Skeletal muscle tissue (tissue), 3 donors: ENCODE measurements at regions not wholly inside any gene's neighbourhood (a gene's known extent, or its start where the extent isn't known, plus 50 kb on each side); places are given as distances from the start of the nearest gene placed in this dataset.

Experiments
- H3K27ac ChIP-seq: one replicate; pipeline ENCODE4 v1.7.0; 2013; ENCODE audit warnings: mild to moderate bottlenecking, low read depth, low read length, inconsistent platforms
- H3K27me3 ChIP-seq, 3 donors: one replicate each; pipeline ENCODE4 v1.7.0; 2013; ENCODE audit warnings: low read length in 3 of 3; ENCODE audit not compliant: control insufficient read depth in 3 of 3, insufficient read depth in 3 of 3
- H3K36me3 ChIP-seq, 3 donors: one replicate each; pipeline ENCODE4 v1.7.0; 2013; ENCODE audit warnings: low read length in 3 of 3; ENCODE audit not compliant: control insufficient read depth in 3 of 3, insufficient read depth in 3 of 3
- H3K4me1 ChIP-seq, 3 donors: one replicate each; pipeline ENCODE4 v1.7.0; 2013; ENCODE audit warnings: low read length in 3 of 3, mild to moderate bottlenecking in 3 of 3; ENCODE audit not compliant: control insufficient read depth in 3 of 3, insufficient read depth in 3 of 3
- H3K4me3 ChIP-seq, 3 donors: one replicate each; pipeline ENCODE4 v1.7.0; 2013; ENCODE audit warnings: low read length in 3 of 3
- H3K9ac ChIP-seq, 3 donors: one replicate each; pipeline ENCODE4 v1.7.0; 2013; ENCODE audit warnings: low read length in 3 of 3, mild to moderate bottlenecking in 3 of 3, moderate library complexity in 2 of 3, low read depth in 1 of 3
- H3K9me3 ChIP-seq, 3 donors: one replicate each; pipeline ENCODE4 v1.7.0; 2013; ENCODE audit warnings: low read length in 3 of 3; ENCODE audit not compliant: control insufficient read depth in 3 of 3
- donor health status: Osteomylitis.

DNA sequence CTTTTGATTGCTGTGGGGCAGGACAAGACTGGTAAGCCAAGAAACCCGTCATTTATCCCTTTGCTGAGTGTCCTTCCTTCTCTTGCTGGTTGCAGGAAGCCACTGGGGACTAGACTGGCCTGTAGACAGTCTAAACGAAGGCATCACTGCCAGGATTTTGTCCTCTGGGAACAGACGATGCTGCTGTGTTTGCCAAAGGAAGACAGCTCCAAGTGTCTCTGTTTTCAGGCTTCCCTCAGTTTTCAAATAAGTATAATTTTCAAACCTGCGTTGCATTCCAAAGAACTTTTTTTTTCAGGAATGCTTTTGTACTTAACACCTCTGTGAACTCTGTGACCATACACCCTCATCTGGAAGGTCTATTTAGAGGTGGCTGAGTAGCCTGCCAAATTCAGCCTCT lies 269.4 kb downstream of the HLX start:
- Histone ChIP-seq H3K27me3 (no peaks in the 10 kb centered on the region), H3K27ac (no peak overlapping the region), H3K4me1 (no peaks in the 10 kb centered on the region), H3K9me3 (no peaks in the 10 kb centered on the region), H3K36me3 (no peaks in the 10 kb centered on the region), H3K9ac (no peak overlapping the region), H3K4me3 (no peak overlapping the region)

DNA sequence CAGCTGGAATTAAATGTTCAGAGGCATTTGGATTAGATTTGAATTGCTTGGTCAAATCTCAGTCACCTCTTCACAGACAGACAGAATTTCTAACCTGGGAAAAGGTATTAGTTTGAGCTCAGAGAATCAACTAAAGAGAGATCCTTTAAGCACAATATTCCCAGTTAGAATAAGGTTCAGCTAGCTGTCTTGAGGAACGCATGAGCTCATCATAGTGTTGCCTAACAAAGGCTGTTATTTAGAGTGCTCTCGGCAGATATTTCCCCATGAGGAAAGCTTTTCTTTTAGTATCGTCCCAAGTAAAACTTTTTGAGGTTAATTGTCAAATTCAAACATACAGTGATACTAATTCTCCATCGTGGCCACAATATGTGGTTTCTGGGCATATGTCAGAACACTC lies 269.9 kb downstream of the HLX start:
- Histone ChIP-seq H3K4me1 (no peaks in the 10 kb centered on the region), H3K4me3 (no peak overlapping the region), H3K27me3 (no peaks in the 10 kb centered on the region), H3K27ac (no peak overlapping the region), H3K9me3 (no peaks in the 10 kb centered on the region), H3K36me3 (no peaks in the 10 kb centered on the region), H3K9ac (no peak overlapping the region)

DNA sequence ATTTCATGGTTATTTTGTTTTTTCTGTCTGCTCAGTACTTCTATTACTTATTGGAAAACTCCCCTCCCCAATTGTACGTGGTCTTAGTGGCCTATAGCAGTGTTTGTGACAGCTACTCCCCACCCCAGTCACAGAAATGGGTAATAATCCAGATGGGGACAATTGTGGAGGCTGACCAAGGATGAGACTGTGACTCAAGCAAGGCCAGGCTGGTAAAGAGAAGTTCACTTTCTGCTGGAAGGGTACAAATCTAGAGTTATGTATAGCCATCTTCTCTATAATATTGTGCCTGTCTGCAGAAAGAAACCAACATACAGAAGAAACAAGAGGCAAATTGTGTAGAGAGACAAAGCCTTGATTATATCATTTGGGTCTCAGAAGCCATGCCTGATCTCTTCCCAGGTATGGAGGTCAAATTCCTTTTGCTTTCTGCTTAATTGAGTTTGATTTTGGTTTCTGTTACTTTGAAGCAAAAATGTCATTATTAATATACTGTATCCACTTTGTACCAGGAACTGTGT lies 270.4 kb downstream of the HLX start:
- H3K27me3 ChIP-seq, result no peaks in the 10 kb centered on the region
- H3K27ac ChIP-seq, result no peak overlapping the region

DNA sequence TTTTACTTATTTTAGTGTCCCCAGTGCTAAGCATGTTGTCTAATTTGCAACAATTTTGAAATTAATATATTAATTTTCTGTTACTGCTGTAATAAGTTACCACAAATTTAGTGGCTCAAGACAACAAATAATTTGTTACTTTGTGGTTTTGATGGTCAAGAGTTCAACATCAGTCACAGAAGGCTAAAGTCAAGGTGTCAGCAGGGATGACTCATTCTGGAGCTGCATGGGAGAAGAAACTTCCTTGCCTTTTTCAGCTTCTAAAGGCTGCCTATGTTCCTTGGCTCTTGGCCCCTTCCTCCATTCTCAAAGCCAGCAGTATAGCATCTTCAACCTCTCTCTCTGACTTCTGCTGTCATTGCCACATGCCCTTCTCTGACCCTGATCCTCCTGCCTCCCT lies 271.8 kb downstream of the HLX start:
- Histone ChIP-seq H3K27me3 (no peaks in the 10 kb centered on the region), H3K4me3 (no peak overlapping the region), H3K36me3 (no peaks in the 10 kb centered on the region)

More for the DNA sequence above, 270.4 kb downstream of the HLX start:
- Histone ChIP-seq H3K4me3 (no peak overlapping the region), H3K9ac (no peak overlapping the region), H3K9me3 (no peaks in the 10 kb centered on the region), H3K36me3 (no peaks in the 10 kb centered on the region), H3K4me1 (no peaks in the 10 kb centered on the region)

DNA sequence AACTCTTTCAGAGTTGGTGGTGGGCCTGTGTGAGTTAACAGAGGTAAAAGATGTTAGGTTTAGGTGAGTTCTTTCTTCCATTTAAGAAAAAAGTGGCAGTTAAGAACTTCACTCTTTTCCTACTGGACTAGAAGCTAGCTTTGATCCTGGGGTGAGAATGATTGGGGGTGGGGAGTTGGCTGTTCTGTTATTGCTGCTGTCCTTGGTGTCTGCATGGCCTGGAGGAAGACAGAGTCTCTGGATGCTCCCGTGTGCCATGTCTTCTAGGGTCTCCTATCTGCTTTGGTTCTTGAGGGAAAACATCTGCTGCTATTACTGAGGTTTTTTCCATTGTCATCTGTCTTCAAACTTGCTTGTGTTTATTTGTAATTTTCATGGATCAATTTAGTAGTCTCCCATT lies 275.7 kb downstream of the HLX start:
- Histone ChIP-seq H3K4me3 (no peak overlapping the region), H3K27me3 (no peaks in the 10 kb centered on the region), H3K36me3 (no peaks in the 10 kb centered on the region), H3K9ac (no peak overlapping the region), H3K4me1 (no peaks in the 10 kb centered on the region), H3K27ac (no peak overlapping the region), H3K9me3 (no peaks in the 10 kb centered on the region)

More for the DNA sequence above, 271.8 kb downstream of the HLX start:
- H3K9me3 ChIP-seq, result no peaks in the 10 kb centered on the region
- no peak overlapping the region for H3K27ac ChIP-seq
- no peak overlapping the region for H3K9ac ChIP-seq
- no peaks in the 10 kb centered on the region for H3K4me1 ChIP-seq

DNA sequence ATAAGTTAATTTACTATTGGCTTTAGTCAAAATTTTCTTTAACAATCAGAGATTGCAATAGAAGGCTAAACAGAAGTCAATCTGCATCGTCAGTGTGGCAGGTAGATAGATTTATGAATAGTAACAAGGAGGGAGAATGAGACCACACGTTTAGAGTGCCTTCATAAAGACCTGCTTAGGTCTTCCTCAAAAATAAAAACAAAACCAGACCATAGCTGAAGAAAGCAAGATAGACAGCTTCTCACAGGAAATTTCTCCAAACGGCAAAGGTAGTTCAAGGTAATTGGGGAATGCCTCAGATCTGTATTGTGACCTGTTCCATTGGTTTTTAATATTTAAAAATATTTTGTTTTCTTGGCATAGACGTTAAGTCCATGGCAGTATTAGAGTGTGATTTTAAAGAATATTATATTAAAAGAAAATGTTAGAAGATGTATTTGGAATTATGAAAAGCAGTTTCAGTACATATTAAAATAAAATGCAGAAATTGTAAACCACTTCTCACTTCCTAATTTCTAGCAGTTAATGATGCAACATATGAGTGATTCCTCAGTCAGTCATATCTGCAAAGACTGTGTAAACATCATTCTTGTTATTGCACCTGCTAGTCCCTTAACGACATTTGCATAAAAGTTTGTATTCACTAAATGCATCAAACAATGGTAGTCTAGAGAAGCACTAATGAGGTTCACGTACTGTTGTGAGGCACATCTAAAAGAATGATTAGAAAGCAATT lies 278.0 kb downstream of the HLX start:
- H3K9me3 ChIP-seq, result no peaks in the 10 kb centered on the region

DNA sequence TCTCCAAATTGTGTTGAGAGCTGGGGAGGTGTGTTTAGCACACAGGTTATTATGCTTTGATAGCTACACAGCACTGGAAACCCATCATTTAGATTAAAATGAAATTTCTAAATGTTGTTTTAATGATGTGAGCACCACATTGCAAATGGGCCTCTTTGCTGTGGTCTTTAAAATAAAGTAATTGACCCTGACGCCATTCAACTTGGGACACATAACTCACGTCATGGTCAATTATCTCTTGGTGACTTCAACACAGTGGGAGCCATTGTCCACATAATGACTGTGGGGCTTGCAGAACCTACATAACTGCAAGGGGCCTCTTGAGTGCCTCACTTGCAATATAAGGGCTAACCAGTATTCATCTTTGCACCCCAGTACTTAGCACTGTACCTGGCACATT lies 280.4 kb downstream of the HLX start:
- no peak overlapping the region for H3K27ac ChIP-seq
- H3K36me3 ChIP-seq, result no peaks in the 10 kb centered on the region
- H3K9me3 ChIP-seq, result no peaks in the 10 kb centered on the region
- no peak overlapping the region for H3K9ac ChIP-seq
- no peaks in the 10 kb centered on the region for H3K27me3 ChIP-seq
- H3K4me1 ChIP-seq, result peaks cover 0 to 6% (median 3%) of the 10 kb centered on the region in 3 donors
- no peak overlapping the region for H3K4me3 ChIP-seq

More for the DNA sequence above, 278.0 kb downstream of the HLX start:
- H3K27ac ChIP-seq, result no peak overlapping the region
- no peaks in the 10 kb centered on the region for H3K27me3 ChIP-seq
- no peak overlapping the region for H3K4me3 ChIP-seq
- H3K36me3 ChIP-seq, result no peaks in the 10 kb centered on the region
- H3K4me1 ChIP-seq, result peaks cover 0 to 3% (median 2%) of the 10 kb centered on the region in 3 donors
- no peak overlapping the region for H3K9ac ChIP-seq

DNA sequence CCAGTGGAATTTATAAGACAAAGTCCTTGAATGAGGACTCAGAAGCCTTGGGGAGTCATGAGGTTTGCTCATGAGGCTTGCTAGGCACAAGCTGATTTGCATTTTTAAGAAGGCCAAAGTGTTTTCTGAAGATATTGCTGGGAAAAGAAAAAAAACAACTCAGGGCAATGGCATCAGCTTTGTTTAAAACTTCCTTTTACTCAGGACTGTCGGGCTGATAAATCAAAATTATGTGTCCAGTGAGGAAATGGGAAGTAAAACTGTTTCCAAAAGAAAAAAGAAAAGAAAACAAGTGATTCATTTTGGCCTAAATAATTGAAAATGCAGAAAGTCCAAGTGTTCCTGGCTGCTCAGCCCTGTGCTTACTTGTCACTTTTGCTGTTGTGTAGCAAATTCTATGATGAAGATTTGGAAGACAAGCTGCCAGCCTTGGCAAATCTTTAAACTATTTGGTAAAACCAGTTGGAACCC lies 282.4 kb downstream of the HLX start:
- Histone ChIP-seq H3K27ac (peak overlapping the region; percentile 12), H3K36me3 (no peaks in the 10 kb centered on the region), H3K27me3 (no peaks in the 10 kb centered on the region), H3K4me3 (no peak overlapping the region), H3K9ac (no peak overlapping the region), H3K4me1 (peaks cover 0 to 8% (median 6%) of the 10 kb centered on the region in 3 donors), H3K9me3 (no peaks in the 10 kb centered on the region)

DNA sequence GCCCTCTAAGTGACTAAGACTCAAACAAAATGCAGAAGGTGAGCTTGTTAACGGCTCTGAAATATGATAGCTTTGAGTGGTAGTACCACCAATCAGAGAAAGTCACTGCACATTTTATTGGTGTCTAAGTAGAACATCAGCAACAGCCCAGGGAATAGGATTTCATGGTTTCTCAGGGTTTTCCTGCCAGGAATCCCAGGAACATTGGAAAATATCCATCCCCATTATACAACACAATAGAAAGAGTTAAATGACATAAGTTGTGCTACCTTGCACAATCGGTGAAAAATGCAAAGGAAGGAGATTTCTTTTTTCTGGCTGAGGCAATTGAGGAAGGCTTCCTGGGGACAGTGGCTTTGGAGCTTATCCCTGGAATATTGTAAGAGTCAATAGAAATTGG lies 283.1 kb downstream of the HLX start:
- peaks cover 0 to 8% (median 6%) of the 10 kb centered on the region in 3 donors for H3K4me1 ChIP-seq
- H3K9me3 ChIP-seq, result no peaks in the 10 kb centered on the region
- no peaks in the 10 kb centered on the region for H3K27me3 ChIP-seq
- no peak overlapping the region for H3K9ac ChIP-seq
- H3K27ac ChIP-seq, result peak overlapping the region; percentile 12
- H3K4me3 ChIP-seq, result no peak overlapping the region
- H3K36me3 ChIP-seq, result no peaks in the 10 kb centered on the region

DNA sequence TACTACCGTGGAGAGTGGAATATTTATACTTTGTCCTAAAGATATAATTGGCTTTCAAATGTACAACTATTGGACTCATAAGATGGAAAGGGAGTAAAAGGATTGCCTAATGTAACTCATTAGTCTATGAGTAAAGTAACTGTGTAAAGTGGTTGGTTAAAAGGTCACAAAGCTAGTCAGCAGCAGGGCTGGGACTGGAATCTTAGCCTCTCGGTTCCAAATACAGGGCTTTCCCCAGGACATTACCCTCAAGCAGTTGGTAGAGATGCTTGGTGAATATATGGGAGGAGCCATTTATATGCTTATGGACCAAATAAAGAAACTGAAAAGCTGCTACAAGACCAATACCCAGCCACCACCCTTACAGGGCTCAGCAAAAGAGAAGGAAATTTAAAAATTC lies 283.7 kb downstream of the HLX start:
- H3K9me3 ChIP-seq, result no peaks in the 10 kb centered on the region
- no peak overlapping the region for H3K27ac ChIP-seq
- H3K27me3 ChIP-seq, result no peaks in the 10 kb centered on the region
- no peak overlapping the region for H3K9ac ChIP-seq
- H3K36me3 ChIP-seq, result no peaks in the 10 kb centered on the region
- no peak overlapping the region for H3K4me3 ChIP-seq
- peaks cover 0 to 8% (median 6%) of the 10 kb centered on the region in 3 donors for H3K4me1 ChIP-seq
